ENCODE measurements at regions not wholly inside any gene's neighbourhood (a gene's known extent, or its start where the extent isn't known, plus 50 kb on each side); places are given as distances from the start of the nearest gene placed in this dataset.

DNA sequence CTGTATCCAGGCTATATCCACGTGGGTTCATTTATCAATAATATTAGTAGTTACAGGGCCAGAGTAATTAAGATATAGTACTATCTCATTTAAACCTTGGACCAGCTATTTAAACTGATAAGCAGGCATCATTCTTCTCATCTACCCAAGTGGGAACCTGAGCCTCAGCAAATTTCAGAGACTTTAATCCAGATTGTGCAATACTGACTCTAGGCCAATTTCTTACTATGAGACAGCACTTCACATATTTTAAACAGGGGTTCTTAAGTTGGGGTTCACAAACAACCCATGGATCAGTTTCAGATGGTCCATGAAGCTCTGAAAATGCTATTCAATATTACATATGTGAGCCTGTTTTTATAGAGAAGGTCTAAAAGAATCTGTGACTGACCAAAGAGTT is 302.7 kb upstream of the PSMD7 start:
- TF ChIP-seq, protein P1, sequence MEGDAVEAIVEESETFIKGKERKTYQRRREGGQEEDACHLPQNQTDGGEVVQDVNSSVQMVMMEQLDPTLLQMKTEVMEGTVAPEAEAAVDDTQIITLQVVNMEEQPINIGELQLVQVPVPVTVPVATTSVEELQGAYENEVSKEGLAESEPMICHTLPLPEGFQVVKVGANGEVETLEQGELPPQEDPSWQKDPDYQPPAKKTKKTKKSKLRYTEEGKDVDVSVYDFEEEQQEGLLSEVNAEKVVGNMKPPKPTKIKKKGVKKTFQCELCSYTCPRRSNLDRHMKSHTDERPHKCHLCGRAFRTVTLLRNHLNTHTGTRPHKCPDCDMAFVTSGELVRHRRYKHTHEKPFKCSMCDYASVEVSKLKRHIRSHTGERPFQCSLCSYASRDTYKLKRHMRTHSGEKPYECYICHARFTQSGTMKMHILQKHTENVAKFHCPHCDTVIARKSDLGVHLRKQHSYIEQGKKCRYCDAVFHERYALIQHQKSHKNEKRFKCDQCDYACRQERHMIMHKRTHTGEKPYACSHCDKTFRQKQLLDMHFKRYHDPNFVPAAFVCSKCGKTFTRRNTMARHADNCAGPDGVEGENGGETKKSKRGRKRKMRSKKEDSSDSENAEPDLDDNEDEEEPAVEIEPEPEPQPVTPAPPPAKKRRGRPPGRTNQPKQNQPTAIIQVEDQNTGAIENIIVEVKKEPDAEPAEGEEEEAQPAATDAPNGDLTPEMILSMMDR (conservative IDR thresholded peaks at IDR 0.05), result no peak
- TF ChIP-seq ZFX (IDR thresholded peaks at IDR 0.05), result no peak

Measured in C4-2B (cell line).